Type B pancreatic cell (in vitro differentiated cells): ENCODE measurements at regions not wholly inside any gene's neighbourhood (a gene's known extent, or its start where the extent isn't known, plus 50 kb on each side); places are given as distances from the start of the nearest gene placed in this dataset.

Experiments
- DNase-seq: peaks from one replicate; pipeline ENCODE4 v3.0.0; 2021; ENCODE audit warnings: mixed read lengths; ENCODE audit not compliant: unreplicated experiment; ENCODE audit errors: extremely low spot score
- H3K27ac Mint-ChIP-seq: 2 replicates; pipeline ENCODE4 v1.8.0; 2021; ENCODE audit warnings: mild to moderate bottlenecking, mixed read lengths
- H3K27me3 Mint-ChIP-seq: 2 replicates; pipeline ENCODE4 v1.8.0; 2021; ENCODE audit warnings: mixed read lengths
- H3K36me3 Mint-ChIP-seq: 2 replicates; pipeline ENCODE4 v1.8.0; 2021; ENCODE audit warnings: mixed read lengths
- H3K4me1 Mint-ChIP-seq: one replicate; pipeline ENCODE4 v1.8.0; 2021; ENCODE audit warnings: mixed read lengths; ENCODE audit not compliant: unreplicated experiment
- H3K4me3 Mint-ChIP-seq: 2 replicates; pipeline ENCODE4 v1.8.0; 2021; ENCODE audit warnings: mild to moderate bottlenecking, mixed read lengths
- H3K9me3 Mint-ChIP-seq: 2 replicates; pipeline ENCODE4 v1.8.0; 2021; ENCODE audit warnings: mixed read lengths
- TF ChIP-seq, protein P1 (sequence below): fragments of 200-600 bp; sonication (generic); conservative IDR thresholded peaks from 2 replicates; pipeline ENCODE4 v1.5.0; 2021; ENCODE audit warnings: antibody characterized with exemption, mild to moderate bottlenecking

DNA sequence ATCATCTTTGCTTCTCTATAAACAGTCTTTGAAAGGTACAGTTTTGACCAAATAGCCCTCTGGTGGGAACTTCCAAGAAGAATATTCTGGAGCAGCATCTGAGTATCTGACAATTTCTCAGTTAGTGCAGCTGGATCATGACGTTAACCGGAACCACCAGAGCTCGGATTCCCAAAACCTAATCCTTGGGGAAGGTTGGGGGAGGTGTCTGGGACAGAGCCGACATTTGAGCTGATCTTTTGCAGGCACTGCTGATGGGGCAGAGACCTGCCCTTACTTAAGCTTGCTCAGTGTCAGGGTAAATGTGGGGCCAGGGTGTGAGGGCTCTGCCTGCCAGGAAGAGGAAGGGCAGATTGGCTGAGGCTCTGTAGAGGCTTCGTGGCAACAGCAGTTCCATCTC is 416.6 kb downstream of the DHX35 start:
- no peak overlapping the region for H3K27ac Mint-ChIP-seq
- H3K9me3 Mint-ChIP-seq, result no peaks in the 10 kb centered on the region
- no peak overlapping the region for H3K4me3 Mint-ChIP-seq
- no peaks in the 10 kb centered on the region for H3K4me1 Mint-ChIP-seq
- H3K27me3 Mint-ChIP-seq, result peaks cover 31% of the 10 kb centered on the region
- no peak for DNase-seq
- TF ChIP-seq, protein P1, sequence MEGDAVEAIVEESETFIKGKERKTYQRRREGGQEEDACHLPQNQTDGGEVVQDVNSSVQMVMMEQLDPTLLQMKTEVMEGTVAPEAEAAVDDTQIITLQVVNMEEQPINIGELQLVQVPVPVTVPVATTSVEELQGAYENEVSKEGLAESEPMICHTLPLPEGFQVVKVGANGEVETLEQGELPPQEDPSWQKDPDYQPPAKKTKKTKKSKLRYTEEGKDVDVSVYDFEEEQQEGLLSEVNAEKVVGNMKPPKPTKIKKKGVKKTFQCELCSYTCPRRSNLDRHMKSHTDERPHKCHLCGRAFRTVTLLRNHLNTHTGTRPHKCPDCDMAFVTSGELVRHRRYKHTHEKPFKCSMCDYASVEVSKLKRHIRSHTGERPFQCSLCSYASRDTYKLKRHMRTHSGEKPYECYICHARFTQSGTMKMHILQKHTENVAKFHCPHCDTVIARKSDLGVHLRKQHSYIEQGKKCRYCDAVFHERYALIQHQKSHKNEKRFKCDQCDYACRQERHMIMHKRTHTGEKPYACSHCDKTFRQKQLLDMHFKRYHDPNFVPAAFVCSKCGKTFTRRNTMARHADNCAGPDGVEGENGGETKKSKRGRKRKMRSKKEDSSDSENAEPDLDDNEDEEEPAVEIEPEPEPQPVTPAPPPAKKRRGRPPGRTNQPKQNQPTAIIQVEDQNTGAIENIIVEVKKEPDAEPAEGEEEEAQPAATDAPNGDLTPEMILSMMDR, result no peak
- no peaks in the 10 kb centered on the region for H3K36me3 Mint-ChIP-seq

DNA sequence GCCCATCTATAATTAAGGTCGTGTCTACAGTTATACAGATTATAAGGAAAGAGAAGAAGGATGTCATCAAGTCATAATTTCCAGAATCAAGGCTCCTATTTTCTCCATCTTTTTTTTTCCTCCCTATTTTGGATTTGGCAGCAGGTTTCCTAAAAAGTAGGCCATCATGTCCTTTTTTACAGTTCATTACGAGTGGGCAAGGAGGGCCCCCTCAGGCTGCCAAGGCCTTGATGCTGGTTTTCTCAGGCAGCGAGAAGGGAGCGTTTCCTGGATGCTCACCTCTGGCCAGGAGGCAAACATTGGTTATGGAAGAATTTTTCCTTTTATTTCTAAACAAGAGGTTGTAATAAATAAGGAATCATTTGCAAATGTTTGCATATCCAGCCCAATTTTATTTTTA is 414.6 kb downstream of the DHX35 start:
- H3K36me3 Mint-ChIP-seq, result no peaks in the 10 kb centered on the region
- no peaks in the 10 kb centered on the region for H3K4me1 Mint-ChIP-seq
- TF ChIP-seq, protein P1, result no peak
- no peaks in the 10 kb centered on the region for H3K9me3 Mint-ChIP-seq
- peaks cover 29% of the 10 kb centered on the region for H3K27me3 Mint-ChIP-seq
- H3K27ac Mint-ChIP-seq, result no peak overlapping the region
- no peak overlapping the region for H3K4me3 Mint-ChIP-seq
- DNase-seq, result no peak

DNA sequence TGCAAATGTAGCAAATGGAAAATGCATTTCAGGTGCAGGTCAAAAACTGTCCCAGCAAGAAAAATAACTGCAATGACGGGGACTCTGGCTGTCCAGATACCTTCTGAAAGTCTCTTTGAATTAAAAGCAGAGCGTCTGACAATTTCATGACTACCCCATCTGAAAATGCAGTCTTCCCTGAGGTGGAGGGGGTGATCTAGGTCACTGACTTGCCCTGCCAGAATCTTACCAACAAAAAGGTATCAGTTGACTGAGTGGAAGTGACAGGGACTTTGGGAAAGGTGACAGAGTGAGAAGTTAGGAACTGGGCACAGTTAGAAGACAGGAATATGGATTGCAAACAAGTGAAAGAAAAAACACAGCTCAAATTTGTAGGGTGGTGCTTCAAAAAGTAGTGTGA is 402.2 kb downstream of the DHX35 start:
- TF ChIP-seq, protein P1, result no peak
- Mint-ChIP-seq H3K27me3 (no peaks in the 10 kb centered on the region), H3K36me3 (no peaks in the 10 kb centered on the region), H3K4me3 (no peak overlapping the region), H3K27ac (no peak overlapping the region), H3K9me3 (no peaks in the 10 kb centered on the region), H3K4me1 (peaks cover 6% of the 10 kb centered on the region)
- no peak for DNase-seq

DNA sequence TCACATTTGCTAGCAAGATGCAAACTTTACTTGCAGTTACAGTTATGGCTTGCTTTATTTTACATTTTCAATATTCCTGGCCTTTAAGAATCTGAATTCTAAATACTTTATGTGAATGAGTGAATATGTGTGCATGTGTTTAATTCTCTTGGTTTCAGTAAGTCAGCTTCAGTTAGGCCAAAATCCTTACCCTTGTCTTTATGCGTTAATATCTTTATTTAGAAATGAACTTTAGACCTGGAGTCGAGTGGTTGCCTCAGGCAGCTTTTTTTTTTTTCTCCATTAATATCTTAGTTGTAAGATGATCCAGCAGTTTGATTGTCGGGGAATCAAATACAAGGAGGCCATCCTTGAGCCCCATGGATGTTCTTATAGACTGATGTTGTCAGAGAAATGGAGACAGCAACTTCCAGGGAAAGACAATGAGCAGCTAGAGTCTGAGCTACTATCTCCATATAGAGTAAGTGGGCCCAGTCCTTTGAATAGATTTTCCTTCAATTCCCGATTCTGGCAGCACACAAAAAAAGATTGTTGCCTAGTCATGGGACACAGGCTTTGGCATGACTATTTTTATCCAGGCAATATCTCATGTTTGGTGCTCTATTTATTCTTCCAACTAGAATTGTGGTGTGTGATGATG is 398.0 kb downstream of the DHX35 start:
- Mint-ChIP-seq H3K36me3 (no peaks in the 10 kb centered on the region), H3K27me3 (no peaks in the 10 kb centered on the region), H3K27ac (no peak overlapping the region), H3K4me3 (no peak overlapping the region), H3K4me1 (peaks cover 6% of the 10 kb centered on the region), H3K9me3 (no peaks in the 10 kb centered on the region)
- TF ChIP-seq, protein P1, result no peak
- no peak for DNase-seq

DNA sequence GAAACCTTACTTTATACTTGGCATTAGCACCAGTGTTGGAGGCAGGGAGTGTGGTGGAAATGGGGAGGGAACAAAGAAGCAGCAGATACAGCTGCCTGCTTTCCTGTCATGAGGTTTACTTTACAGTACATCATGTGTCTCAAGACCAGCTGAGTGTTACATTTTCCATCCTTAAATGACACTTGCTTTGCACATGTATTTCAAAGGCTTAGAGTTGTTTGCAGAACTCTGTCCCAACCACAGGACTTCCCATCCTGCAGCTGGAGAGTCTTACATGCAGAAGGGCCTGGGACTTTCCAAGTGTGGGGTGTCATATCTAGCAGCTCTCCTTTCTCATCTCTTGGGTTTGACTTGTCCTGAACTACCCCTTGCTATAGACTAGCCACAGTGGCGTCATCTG is 395.9 kb downstream of the DHX35 start:
- DNase-seq, result no peak
- Mint-ChIP-seq H3K27me3 (no peaks in the 10 kb centered on the region), H3K9me3 (no peaks in the 10 kb centered on the region), H3K4me1 (no peaks in the 10 kb centered on the region), H3K4me3 (no peak overlapping the region), H3K36me3 (no peaks in the 10 kb centered on the region), H3K27ac (no peak overlapping the region)
- TF ChIP-seq, protein P1, result no peak

DNA sequence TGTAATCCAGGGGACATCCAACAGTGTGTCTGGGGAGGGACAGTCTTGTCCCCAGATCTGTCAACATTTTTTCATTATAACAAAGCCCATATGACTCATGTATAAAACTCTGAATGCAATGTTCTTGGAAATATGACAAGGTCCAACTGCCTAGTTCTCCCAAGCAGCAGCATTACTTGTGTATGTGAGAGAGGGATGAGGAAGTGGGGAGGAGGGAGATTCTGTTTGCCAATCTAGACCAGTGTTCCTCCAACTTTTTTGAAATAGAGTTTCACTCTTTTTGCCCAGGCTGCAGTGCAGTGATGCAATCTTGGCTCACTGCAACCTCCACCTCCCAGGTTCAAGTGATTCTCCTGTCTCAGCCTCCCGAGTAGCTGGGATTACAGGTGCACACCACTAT is 394.8 kb downstream of the DHX35 start:
- Mint-ChIP-seq H3K36me3 (no peaks in the 10 kb centered on the region), H3K4me3 (no peak overlapping the region), H3K9me3 (no peaks in the 10 kb centered on the region), H3K27me3 (peaks cover 3% of the 10 kb centered on the region), H3K27ac (no peak overlapping the region), H3K4me1 (no peaks in the 10 kb centered on the region)
- DNase-seq, result no peak
- TF ChIP-seq, protein P1, result no peak
